DLD1 (cell line): ENCODE measurements at regions not wholly inside any gene's neighbourhood (a gene's known extent, or its start where the extent isn't known, plus 50 kb on each side); places are given as distances from the start of the nearest gene placed in this dataset.

Experiments
- in situ Hi-C: cut with HindIII; loops from 2 replicates; pipeline ENCODE4 v1.10.0; 2017; ENCODE audit warnings: low sequenced_read_pairs

DNA sequence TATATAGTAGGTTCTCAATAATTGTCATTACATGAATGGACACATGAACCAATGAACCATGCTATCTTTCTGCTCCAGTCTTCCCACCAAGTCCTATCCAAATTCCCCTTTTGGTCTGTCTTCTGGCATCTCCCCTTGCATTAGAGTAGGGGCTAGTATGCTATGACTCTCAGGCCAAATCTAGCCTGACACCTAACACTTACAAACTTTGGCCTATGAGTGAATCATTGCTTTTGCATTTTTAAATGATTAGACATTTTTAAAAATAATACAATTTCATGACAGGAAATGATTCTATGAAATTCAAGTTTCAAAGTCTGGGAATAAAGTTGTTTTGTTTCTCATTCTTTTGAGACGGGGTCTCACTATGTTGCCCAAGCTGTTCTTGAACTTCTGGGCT is 102.5 kb upstream of the MAF start:
- in situ Hi-C loops: no loop called here

- in situ Hi-C loops: no loop called here
These were observed 97.8 kb upstream of the MAF start for GRCh38 chr16:79698341-79698753.

GRCh38 chr16:79697562-79698112 is 97.1 kb upstream of the MAF start:
- in situ Hi-C loops: no loop called here

DNA sequence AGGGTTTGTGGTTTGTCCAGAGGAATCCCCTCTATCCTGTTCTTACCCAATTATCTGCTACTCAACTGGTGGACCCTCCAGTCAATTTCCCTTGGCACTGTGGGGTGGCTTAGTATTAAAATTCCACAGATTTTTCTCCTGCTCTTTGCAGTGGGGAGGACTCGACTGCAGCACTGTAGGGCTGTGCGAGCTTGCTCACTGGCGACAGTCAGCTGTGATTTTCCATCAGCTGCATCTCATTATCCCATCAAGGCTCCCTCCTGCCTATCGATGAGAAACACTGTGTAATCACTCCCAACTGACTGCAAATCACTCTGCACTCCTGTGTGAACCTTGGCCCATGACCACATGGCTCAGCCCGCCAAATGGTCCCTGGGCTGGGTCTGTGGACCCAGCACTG is 90.5 kb upstream of the MAF start:
- in situ Hi-C loops: no loop called here

GRCh38 chr16:79690159-79690558 is 89.6 kb upstream of the MAF start:
- in situ Hi-C loops: no loop called here

GRCh38 chr16:79687249-79688130 is 87.0 kb upstream of the MAF start:
- in situ Hi-C loops: no loop called here

DNA sequence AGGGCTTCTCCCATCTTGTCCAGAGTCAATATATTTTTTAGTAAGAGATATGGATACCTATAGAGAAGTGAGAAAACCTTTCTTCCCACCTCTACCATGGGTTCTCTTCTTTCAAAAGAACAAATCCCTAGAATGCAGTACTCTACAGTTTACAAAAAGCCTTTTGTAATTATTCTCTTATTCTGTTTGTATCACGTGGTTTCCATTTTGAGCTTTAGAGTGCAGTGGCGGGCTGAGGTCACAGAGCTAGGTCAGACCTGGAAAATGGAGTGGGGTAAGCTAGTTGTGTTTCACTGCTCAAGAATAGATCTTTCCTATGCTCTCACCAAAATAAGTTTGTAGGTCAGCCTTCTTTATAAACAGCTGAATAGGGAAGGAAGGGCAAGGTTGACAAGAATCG is 85.3 kb upstream of the MAF start:
- in situ Hi-C loops: no loop called here

- in situ Hi-C loops: no loop called here
These were observed 78.8 kb upstream of the MAF start for GRCh38 chr16:79679334-79679733.

DNA sequence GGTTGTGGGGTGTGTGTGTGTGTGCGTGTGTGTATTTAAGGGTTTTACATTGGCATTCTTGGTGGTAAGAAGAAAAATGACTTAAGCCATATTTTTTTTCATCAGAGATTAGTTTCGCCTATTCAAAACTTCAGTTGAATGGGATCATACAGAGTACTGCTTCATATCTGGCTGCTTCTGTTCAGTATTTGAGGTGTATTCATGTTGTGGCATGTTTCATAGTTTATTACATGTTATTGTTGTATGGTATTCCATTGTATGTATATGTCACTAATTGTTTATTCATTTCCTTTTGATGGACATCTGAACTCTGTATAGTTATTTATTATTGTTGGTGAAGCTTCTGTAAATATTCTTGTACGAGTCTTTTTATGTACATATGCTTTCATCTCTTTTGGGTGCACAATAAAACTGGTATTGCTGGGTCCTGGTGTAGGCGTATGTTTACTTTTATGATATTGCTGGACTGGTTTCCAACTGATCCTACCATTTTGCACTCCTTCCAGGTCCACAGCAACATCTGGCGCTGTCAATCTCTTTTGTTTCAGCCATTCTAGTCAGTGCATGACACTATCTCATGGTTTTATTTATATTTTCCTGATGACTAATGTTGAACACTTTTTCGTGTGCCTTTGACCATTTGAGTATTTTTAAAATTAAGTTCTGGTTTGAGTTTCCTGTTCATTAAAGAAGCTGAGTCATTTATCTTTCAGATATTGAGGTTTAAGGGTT is 77.4 kb upstream of the MAF start:
- in situ Hi-C loops: no loop called here

GRCh38 chr16:79673635-79674034 is 73.1 kb upstream of the MAF start:
- in situ Hi-C loops: no loop called here

- in situ Hi-C loops: no loop called here
These were observed 72.0 kb upstream of the MAF start for GRCh38 chr16:79672524-79672923.

DNA sequence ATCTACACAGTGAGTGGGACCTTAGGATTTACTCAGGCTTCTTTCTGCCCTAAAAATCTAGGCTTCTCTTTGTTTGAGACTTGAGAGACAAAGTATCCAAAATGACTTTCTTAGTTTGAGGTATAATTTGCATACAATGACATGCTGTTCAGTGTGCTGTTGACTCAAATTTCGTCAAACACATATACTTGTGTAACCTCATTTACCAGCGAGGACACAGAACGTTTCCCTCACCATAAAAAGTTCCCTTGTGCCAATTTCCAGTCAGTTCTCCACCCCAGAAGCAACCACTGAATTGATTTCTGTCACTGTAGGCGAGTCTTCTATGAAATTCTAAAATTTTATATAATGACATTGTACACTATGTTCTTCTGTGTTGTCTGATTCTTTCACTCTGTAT is 68.0 kb upstream of the MAF start:
- in situ Hi-C loops: no loop called here

- in situ Hi-C loops: no loop called here
These were observed 65.4 kb upstream of the MAF start for GRCh38 chr16:79665970-79666369.

DNA sequence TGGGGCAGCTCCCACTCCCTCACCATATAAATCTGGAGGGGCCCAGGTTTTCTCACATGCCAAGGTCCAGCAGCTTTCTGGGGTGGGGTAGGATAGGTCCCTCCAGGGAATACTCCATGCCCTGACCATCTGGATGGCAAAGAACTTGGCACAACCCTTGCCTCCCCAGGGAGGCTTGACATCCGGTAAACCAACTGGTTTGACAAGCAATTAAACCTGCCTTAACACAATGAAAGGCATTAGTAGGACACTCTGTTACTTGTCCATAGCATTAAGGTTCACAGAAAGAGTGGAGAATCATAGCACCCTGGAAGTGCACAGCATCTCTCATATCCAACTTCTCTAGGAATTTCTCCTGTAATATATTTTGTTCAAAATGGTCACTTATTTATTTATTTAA is 63.9 kb upstream of the MAF start:
- in situ Hi-C loops: no loop called here

DNA sequence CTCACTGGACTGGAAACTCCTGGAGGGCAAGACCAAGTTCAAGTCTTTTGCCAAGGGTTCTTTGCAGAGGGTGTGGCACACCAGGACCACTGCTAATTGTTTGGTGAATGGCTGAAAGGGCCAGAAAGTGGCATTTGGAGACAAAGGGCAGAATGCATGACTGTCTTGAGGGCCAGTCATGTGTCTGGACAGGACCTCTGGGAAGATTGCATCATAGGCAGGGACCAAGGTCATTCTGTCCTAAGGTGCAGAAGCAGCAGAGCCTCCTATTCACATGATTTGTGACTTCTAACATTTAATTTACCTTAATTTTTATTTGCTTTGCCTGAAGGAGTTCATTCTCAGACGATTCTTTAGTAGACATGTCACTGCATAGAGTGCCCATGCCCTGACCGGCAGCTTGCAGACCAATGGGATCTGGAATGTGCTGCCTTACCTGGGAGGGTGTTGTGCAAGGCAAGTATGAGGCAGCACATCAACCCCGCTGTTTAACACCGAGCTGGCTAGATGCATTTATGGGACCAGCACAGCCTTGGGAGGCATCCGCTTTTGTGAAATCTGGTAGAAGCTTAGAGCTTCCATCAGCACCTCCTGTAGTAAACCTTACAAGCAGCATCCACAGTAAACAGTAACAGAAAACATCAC is 62.3 kb upstream of the MAF start:
- in situ Hi-C loops: no loop called here

DNA sequence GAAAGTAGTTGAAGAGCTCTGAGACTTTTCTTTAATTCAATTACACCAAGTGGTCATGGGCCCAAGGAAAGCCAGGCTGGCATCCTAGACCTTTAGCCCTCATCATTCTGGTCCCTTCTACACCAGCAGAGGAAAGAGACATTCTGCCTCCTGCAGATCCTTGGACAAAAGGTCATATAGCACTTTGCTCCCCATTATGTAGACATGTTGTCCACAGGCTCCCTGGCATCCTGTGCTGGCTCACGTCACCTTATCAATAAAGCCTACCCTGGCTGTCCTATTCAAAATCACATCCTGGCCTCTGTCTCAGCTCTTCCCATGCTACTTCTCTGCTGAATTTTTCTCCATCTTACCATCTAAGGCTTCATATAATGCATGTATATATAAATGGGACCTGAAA is 61.6 kb upstream of the MAF start:
- in situ Hi-C loops: no loop called here

GRCh38 chr16:79661578-79661977 is 61.0 kb upstream of the MAF start:
- in situ Hi-C loops: no loop called here

GRCh38 chr16:79659344-79659743 is 58.8 kb upstream of the MAF start:
- in situ Hi-C loops: no loop called here

DNA sequence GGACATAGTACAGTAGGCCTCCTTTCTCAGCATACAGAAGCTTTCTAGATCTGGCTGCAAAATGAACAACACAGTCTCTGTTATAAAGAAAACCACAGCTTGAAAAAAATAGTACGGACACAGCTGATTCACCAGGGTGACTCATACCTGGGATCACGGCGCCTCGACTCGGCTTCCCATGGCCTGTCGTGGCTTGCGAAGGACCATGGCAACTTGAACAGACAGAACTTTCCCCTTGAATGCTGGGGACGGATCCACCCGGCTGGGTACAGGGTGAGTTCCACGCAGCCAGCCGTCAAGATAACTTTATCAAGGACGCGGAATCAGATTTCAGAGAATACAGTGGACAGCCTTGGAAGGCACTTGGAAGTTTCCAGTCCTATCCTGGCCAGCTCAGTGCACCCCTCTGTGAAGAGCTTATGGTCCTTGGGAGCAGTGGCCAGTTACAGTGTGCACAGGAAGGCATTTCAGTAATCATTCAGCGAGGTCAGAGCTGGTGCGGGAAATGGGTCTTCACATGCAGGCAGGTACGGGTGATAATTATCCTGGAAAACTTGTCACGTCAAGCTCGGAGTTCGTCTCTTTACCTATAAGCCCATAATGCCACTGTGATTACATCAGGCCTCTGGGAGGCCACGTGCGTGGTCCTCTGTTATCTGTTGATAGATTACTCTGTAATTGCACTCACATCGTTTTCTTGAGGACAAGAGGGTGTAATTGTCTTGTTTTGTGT is 57.9 kb upstream of the MAF start:
- in situ Hi-C loops: no loop called here

GRCh38 chr16:79656553-79657115 is 56.1 kb upstream of the MAF start:
- in situ Hi-C loops: no loop called here
